ENCODE measurements at regions not wholly inside any gene's neighbourhood (a gene's known extent, or its start where the extent isn't known, plus 50 kb on each side); places are given as distances from the start of the nearest gene placed in this dataset.

DNA sequence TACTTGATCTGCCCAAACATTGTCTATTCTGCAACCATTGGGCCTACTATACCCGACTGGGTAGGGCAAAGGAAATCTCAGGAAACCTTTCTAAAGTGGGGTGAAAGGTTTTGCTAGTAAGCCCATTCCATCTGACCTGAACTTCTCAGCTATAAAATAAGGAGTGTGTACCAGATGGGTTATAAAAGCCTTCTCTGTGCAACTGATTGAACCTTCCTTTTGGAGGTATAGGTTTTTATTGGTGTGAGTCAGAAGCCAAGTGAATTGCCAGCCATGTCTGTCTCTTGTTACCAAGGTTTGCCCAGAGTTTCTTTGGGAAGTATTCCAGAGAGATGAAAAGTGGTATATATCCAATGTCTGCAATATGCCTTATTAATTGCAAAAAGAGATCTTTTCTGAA, 1271.0 kb upstream of the WWC1 start:
- Histone ChIP-seq H3K27me3 (ENCODE audit: control insufficient read depth in 1 of 2, insufficient read depth in 2 of 2, low read length in 2 of 2) (no peaks in the 10 kb centered on the region), H3K9me3 (ENCODE audit: control insufficient read depth in 2 of 2, insufficient read depth in 1 of 2, low read depth in 1 of 2, low read length in 1 of 2) (no peaks in the 10 kb centered on the region), H3K36me3 (ENCODE audit: control insufficient read depth in 2 of 2, insufficient read depth in 2 of 2, low read length in 1 of 2) (no peaks in the 10 kb centered on the region), H3K4me3 (ENCODE audit: low read depth in 1 of 2, low read length in 2 of 2) (no peak overlapping the region), H3K27ac (ENCODE audit: low read depth in 2 of 2, low read length in 1 of 2) (no peak overlapping the region), H3K4me1 (ENCODE audit: control insufficient read depth in 2 of 2, insufficient read depth in 2 of 2, low read length in 1 of 2) (no peaks in the 10 kb centered on the region)
- WGBS, 2 donors, result 52 to 67% methylated on average over 1 of the region's 1 CpG

DNA sequence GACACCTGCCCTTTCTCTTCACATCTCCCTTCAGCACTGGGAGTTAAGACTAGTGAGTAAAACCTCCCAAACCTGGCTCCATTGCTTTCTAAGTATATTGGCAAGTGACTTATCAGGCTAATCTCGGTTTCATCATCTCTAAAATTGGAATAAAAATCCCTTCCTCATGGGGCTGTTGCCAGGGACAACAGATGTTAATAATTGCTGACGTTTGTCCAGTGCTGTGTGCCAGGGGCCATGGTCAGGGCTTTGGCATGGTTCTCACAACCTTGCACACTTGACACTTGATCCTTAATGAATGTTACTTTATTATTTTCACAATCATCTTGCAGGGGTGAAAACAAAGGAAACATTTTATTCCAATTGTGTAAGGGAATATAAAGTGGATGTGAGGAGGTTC, 1262.0 kb upstream of the WWC1 start:
- Histone ChIP-seq H3K27ac (ENCODE audit: low read depth in 2 of 2, low read length in 1 of 2) (no peak overlapping the region), H3K4me1 (ENCODE audit: control insufficient read depth in 2 of 2, insufficient read depth in 2 of 2, low read length in 1 of 2) (no peaks in the 10 kb centered on the region), H3K36me3 (ENCODE audit: control insufficient read depth in 2 of 2, insufficient read depth in 2 of 2, low read length in 1 of 2) (no peaks in the 10 kb centered on the region), H3K9me3 (ENCODE audit: control insufficient read depth in 2 of 2, insufficient read depth in 1 of 2, low read depth in 1 of 2, low read length in 1 of 2) (no peaks in the 10 kb centered on the region), H3K4me3 (ENCODE audit: low read depth in 1 of 2, low read length in 2 of 2) (no peak overlapping the region), H3K27me3 (ENCODE audit: control insufficient read depth in 1 of 2, insufficient read depth in 2 of 2, low read length in 2 of 2) (no peaks in the 10 kb centered on the region)
- 16 to 20% methylated on average over 2 of the region's 2 CpGs for WGBS, 2 donors

DNA sequence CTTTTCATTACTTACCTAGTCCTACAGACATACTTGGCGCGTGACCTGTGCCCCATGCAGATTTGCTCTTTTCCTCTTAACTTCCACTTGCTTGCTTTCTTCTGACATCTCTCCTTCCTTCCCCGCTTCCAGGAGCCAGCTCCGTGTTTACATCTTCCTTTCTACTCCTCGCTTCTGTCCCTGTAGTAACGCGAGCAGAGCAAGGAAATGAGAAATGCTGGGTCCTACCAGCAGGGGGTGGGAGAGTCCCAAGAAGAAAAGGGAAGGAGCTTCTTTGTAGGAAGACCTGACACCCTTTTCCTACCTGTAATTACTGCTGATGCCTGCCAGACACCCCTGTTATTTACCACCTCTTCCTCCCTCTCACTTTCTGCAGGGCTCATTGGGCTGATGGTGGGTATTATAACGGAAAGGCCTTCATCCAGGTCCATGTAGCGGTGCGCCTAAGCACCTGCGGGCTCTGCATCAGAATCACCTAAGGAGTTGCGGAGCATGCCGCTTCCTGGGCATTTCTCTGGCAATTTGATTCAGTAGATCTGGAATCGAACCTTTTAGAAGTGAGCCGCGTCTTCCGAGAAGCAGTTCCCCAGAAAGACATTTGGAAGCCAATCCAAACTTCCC, 1260.8 kb upstream of the WWC1 start:
- H3K27ac ChIP-seq (ENCODE audit: low read depth in 2 of 2, low read length in 1 of 2), result no peak overlapping the region
- H3K4me1 ChIP-seq (ENCODE audit: control insufficient read depth in 2 of 2, insufficient read depth in 2 of 2, low read length in 1 of 2), result no peaks in the 10 kb centered on the region
- no peak overlapping the region for H3K4me3 ChIP-seq (ENCODE audit: low read depth in 1 of 2, low read length in 2 of 2)
- no peaks in the 10 kb centered on the region for H3K27me3 ChIP-seq (ENCODE audit: control insufficient read depth in 1 of 2, insufficient read depth in 2 of 2, low read length in 2 of 2)
- WGBS, 2 donors, result 84 to 87% methylated on average over 17 of the region's 17 CpGs
- H3K36me3 ChIP-seq (ENCODE audit: control insufficient read depth in 2 of 2, insufficient read depth in 2 of 2, low read length in 1 of 2), result no peaks in the 10 kb centered on the region
- H3K9me3 ChIP-seq (ENCODE audit: control insufficient read depth in 2 of 2, insufficient read depth in 1 of 2, low read depth in 1 of 2, low read length in 1 of 2), result no peaks in the 10 kb centered on the region

DNA sequence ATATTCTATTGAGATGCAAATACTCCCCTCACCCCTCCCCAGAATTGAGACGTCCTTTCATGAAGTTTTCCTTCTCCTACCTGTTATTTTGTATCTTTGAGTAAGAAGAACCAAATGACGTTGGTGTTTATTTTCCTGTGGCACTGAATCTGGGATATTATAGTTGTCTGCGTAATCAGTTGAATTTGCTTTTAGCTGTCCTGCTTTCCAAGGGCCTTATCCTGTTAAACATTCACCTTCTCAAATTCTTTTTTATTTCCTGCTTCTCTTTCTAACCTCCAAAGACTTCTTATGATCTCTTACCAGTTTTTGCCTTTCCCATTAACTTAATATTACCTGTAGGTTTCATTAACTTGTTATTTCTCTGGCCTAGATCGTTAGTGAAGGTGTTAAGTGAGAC, 1254.9 kb upstream of the WWC1 start:
- Histone ChIP-seq H3K27me3 (ENCODE audit: control insufficient read depth in 1 of 2, insufficient read depth in 2 of 2, low read length in 2 of 2) (no peaks in the 10 kb centered on the region), H3K36me3 (ENCODE audit: control insufficient read depth in 2 of 2, insufficient read depth in 2 of 2, low read length in 1 of 2) (no peaks in the 10 kb centered on the region), H3K27ac (ENCODE audit: low read depth in 2 of 2, low read length in 1 of 2) (no peak overlapping the region), H3K4me3 (ENCODE audit: low read depth in 1 of 2, low read length in 2 of 2) (no peak overlapping the region), H3K4me1 (ENCODE audit: control insufficient read depth in 2 of 2, insufficient read depth in 2 of 2, low read length in 1 of 2) (no peaks in the 10 kb centered on the region), H3K9me3 (ENCODE audit: control insufficient read depth in 2 of 2, insufficient read depth in 1 of 2, low read depth in 1 of 2, low read length in 1 of 2) (no peaks in the 10 kb centered on the region)
- 70 to 81% methylated on average over 4 of the region's 4 CpGs for WGBS, 2 donors

DNA sequence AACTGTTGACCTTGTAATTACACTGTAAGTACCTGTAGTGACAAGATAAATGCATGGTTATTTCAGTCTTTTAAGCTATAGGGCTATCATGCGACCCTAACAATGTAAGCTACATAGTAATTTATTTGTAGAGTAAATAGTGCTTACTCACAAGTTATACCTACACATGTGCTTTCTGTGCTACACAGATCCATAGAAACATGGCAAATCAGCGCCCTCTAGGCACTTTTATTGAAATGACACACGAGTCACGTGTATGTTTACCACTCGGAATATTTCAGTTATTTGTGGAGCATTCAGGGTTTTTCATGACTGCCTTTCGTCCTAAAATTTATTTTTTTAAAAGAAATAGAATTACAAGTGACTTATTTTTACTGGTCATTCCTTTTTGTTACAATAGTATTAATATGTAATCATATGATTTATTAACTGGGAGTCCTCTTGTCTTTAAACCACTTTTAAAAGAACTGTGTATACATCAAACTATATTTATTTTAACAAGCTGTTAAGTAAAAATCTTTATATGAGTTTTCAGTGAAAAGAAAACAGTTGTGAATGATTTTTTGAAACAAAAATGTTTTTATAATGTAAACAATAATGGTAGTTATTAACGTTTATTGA, 1242.3 kb upstream of the WWC1 start:
- Histone ChIP-seq H3K27ac (ENCODE audit: low read depth in 2 of 2, low read length in 1 of 2) (no peak overlapping the region), H3K4me3 (ENCODE audit: low read depth in 1 of 2, low read length in 2 of 2) (no peak overlapping the region), H3K4me1 (ENCODE audit: control insufficient read depth in 2 of 2, insufficient read depth in 2 of 2, low read length in 1 of 2) (no peaks in the 10 kb centered on the region), H3K27me3 (ENCODE audit: control insufficient read depth in 1 of 2, insufficient read depth in 2 of 2, low read length in 2 of 2) (no peaks in the 10 kb centered on the region), H3K9me3 (ENCODE audit: control insufficient read depth in 2 of 2, insufficient read depth in 1 of 2, low read depth in 1 of 2, low read length in 1 of 2) (no peaks in the 10 kb centered on the region), H3K36me3 (ENCODE audit: control insufficient read depth in 2 of 2, insufficient read depth in 2 of 2, low read length in 1 of 2) (no peaks in the 10 kb centered on the region)
- 17 to 20% methylated on average over 7 of the region's 7 CpGs for WGBS, 2 donors

DNA sequence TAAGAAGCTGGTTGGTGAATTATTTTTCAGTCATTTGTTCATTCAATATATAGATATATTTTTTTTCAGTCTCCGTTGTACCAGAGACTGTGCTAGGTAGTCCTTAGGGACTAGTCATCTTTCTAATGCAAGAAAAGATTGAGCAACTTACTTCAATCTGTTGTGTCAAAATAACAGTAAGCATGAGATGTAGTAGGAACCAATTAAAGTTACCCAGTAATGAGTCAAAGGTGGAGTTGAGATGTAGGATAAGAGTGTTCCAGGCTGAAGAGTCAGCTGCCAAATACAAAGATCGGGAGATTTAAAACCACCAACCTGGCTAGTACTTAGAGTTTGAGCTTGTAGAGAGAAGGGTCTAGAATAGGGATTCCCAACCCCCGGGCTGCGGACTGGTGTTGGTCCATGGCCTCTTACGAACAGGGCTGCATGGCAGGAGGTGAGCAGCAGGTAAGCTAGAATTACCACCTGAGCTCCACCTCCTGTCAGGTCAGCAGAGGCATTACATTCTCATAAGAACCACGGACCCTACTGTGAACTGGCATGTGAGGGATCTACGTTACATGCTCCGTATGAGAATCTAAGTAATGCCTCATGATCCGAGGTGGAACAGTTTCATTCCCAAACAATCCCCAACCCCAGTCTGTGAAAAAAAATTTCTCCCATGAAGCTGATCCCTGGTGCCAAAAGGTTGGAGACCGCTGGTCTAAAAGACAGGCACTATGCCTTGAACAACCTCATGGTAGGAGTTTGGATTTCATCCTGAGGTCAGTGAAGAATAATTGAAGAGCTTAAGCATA, 1241.5 kb upstream of the WWC1 start:
- WGBS, 2 donors, result 90 to 91% methylated on average over 10 of the region's 10 CpGs
- no peaks in the 10 kb centered on the region for H3K27me3 ChIP-seq (ENCODE audit: control insufficient read depth in 1 of 2, insufficient read depth in 2 of 2, low read length in 2 of 2)
- no peaks in the 10 kb centered on the region for H3K9me3 ChIP-seq (ENCODE audit: control insufficient read depth in 2 of 2, insufficient read depth in 1 of 2, low read depth in 1 of 2, low read length in 1 of 2)
- H3K4me3 ChIP-seq (ENCODE audit: low read depth in 1 of 2, low read length in 2 of 2), result no peak overlapping the region
- no peaks in the 10 kb centered on the region for H3K4me1 ChIP-seq (ENCODE audit: control insufficient read depth in 2 of 2, insufficient read depth in 2 of 2, low read length in 1 of 2)
- H3K36me3 ChIP-seq (ENCODE audit: control insufficient read depth in 2 of 2, insufficient read depth in 2 of 2, low read length in 1 of 2), result no peaks in the 10 kb centered on the region
- H3K27ac ChIP-seq (ENCODE audit: low read depth in 2 of 2, low read length in 1 of 2), result no peak overlapping the region

DNA sequence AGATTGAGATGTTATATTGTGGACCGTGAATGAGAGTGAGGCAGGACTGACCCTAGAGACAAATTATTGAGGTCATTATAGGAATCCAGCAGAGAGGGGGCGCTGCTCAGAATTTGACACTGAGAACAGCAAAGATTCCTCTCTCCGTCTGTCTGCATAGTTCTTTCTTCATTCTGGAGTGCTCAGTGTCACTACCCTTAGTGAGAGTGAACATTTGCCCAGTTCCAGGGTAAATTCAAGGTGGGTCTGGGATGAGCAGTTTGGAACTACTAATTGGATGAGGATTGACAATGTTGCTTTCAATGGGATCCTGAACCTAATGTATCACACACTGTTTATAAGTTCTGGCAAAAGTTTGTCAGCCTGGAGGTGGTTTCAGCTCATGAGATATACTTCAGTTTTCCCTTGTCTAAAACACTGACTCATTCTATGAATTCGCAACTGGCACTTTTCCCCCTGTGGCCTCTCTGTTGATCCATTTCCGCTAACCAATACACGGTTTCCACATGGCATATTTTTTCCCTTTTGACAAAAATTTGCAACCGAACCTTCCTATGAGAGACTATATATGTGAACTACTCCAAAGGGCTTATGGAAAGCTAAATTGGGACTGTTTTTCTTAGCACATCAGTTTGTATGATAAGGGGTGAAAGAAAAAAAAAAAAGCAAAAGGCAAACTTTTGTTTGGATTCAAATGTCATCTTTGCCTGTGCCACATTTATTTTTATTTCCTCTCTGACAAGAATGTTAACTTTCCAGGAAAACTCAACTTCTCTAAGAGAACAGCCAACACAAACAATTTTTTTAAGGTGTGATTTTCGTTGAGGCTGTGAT, 1240.7 kb upstream of the WWC1 start:
- Histone ChIP-seq H3K27ac (ENCODE audit: low read depth in 2 of 2, low read length in 1 of 2) (no peak overlapping the region), H3K27me3 (ENCODE audit: control insufficient read depth in 1 of 2, insufficient read depth in 2 of 2, low read length in 2 of 2) (no peaks in the 10 kb centered on the region), H3K4me3 (ENCODE audit: low read depth in 1 of 2, low read length in 2 of 2) (no peak overlapping the region), H3K36me3 (ENCODE audit: control insufficient read depth in 2 of 2, insufficient read depth in 2 of 2, low read length in 1 of 2) (no peaks in the 10 kb centered on the region), H3K4me1 (ENCODE audit: control insufficient read depth in 2 of 2, insufficient read depth in 2 of 2, low read length in 1 of 2) (no peaks in the 10 kb centered on the region), H3K9me3 (ENCODE audit: control insufficient read depth in 2 of 2, insufficient read depth in 1 of 2, low read depth in 1 of 2, low read length in 1 of 2) (no peaks in the 10 kb centered on the region)
- 59 to 62% methylated on average over 8 of the region's 8 CpGs for WGBS, 2 donors

DNA sequence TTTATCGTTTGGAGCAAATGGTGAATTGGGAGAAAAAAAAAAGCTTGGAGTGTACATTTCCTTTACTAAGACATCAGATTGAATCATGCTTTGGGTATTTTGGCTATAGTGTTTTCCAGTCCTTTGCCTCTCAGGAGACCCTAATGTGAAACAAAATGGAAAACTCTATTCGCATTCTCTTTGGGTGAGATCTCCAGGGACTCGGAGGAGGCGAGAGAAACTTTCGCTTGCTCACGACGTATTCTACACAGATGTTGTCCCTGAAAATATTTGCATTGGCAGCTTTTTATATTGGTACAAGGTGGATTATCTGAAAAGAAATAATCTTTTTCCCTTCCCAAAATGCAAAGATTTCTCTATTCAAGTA, 1240.1 kb upstream of the WWC1 start:
- no peaks in the 10 kb centered on the region for H3K9me3 ChIP-seq (ENCODE audit: control insufficient read depth in 2 of 2, insufficient read depth in 1 of 2, low read depth in 1 of 2, low read length in 1 of 2)
- no peaks in the 10 kb centered on the region for H3K4me1 ChIP-seq (ENCODE audit: control insufficient read depth in 2 of 2, insufficient read depth in 2 of 2, low read length in 1 of 2)
- H3K36me3 ChIP-seq (ENCODE audit: control insufficient read depth in 2 of 2, insufficient read depth in 2 of 2, low read length in 1 of 2), result no peaks in the 10 kb centered on the region
- 67 to 69% methylated on average over 7 of the region's 7 CpGs for WGBS, 2 donors
- H3K27ac ChIP-seq (ENCODE audit: low read depth in 2 of 2, low read length in 1 of 2), result no peak overlapping the region
- no peak overlapping the region for H3K4me3 ChIP-seq (ENCODE audit: low read depth in 1 of 2, low read length in 2 of 2)
- no peaks in the 10 kb centered on the region for H3K27me3 ChIP-seq (ENCODE audit: control insufficient read depth in 1 of 2, insufficient read depth in 2 of 2, low read length in 2 of 2)

DNA sequence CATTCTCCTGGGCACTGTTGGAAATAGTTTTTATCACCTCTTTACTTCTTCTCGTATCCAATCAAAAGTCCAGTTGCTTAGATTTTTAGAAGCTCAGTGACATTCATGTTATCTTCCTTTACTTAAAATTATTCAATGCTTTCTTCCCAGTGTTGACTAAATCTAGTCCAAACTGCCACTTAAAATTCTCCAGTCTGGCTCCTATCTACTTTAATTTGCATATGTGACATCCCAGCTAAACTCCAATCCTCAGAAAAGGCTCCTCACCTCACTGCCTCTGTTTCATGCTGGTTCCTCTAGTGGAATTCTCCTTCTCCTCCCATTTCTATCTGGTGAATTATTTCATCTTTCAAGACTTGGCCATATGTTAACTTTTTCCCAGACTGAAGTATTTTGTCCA, 1238.7 kb upstream of the WWC1 start:
- Histone ChIP-seq H3K4me1 (ENCODE audit: control insufficient read depth in 2 of 2, insufficient read depth in 2 of 2, low read length in 1 of 2) (no peaks in the 10 kb centered on the region), H3K9me3 (ENCODE audit: control insufficient read depth in 2 of 2, insufficient read depth in 1 of 2, low read depth in 1 of 2, low read length in 1 of 2) (no peaks in the 10 kb centered on the region), H3K4me3 (ENCODE audit: low read depth in 1 of 2, low read length in 2 of 2) (no peak overlapping the region), H3K27ac (ENCODE audit: low read depth in 2 of 2, low read length in 1 of 2) (no peak overlapping the region), H3K27me3 (ENCODE audit: control insufficient read depth in 1 of 2, insufficient read depth in 2 of 2, low read length in 2 of 2) (no peaks in the 10 kb centered on the region), H3K36me3 (ENCODE audit: control insufficient read depth in 2 of 2, insufficient read depth in 2 of 2, low read length in 1 of 2) (no peaks in the 10 kb centered on the region)
- WGBS, 2 donors, result 86 to 89% methylated on average over 1 of the region's 1 CpG
